Endothelial cell of umbilical vein (primary cell): ENCODE measurements at regions not wholly inside any gene's neighbourhood (a gene's known extent, or its start where the extent isn't known, plus 50 kb on each side); places are given as distances from the start of the nearest gene placed in this dataset.

Experiments
- BruUV-seq: library from RNA; stranded (reverse); fragments of 400-500 nt; replicated peaks from 2 replicates; lab custom pipeline; 2021; lab: Mats Ljungman, UMichigan
- CTCF ChIA-PET: fragments of 300-600, 350-600 bp; sonication (Branson Sonifier 250); formaldehyde crosslinking; loops from one replicate; lab custom pipeline; 2021; ENCODE audit warnings: antibody characterized with exemption, inconsistent platforms; lab: Charles Lee
- POLR2A ChIA-PET: fragments of 300-600, 350-600 bp; sonication (Branson Sonifier 250); formaldehyde crosslinking; loops from one replicate; lab custom pipeline; 2021; ENCODE audit warnings: antibody characterized with exemption, inconsistent platforms; lab: Charles Lee
- DNase-seq: peaks from one replicate; pipeline ENCODE4 v3.0.0-alpha.2; 2011; ENCODE audit warnings: low read depth, low spot score
- FAIRE-seq: peaks from 2 replicates; lab custom pipeline; 2011; peaks lifted over from hg19 to GRCh38; lab: Jason Lieb, UNC
- H2AFZ ChIP-seq: 2 replicates; pipeline ENCODE4 v1.6.0; 2012; ENCODE audit warnings: low read depth, low read length, control low read depth, inconsistent platforms
- H3K27ac ChIP-seq: 2 replicates; pipeline ENCODE4 v1.5.1; 2011; ENCODE audit warnings: low read depth, mild to moderate bottlenecking, control low read depth, low read length, moderate library complexity; ENCODE audit not compliant: insufficient read depth
- H3K27me3 ChIP-seq, 2 experiments: 2 replicates each; pipeline versions ENCODE4 v1.6.0 to v1.6.1; 2011; ENCODE audit warnings: low read length in 2 of 2, mixed read lengths in 1 of 2; ENCODE audit not compliant: control insufficient read depth in 2 of 2, insufficient read depth in 2 of 2
- H3K36me3 ChIP-seq, 2 experiments: 2 replicates in 1 of 2; 3 replicates in 1 of 2; pipeline ENCODE4 v1.5.1; 2011; ENCODE audit warnings: low read length in 2 of 2, mild to moderate bottlenecking in 1 of 2, moderate library complexity in 1 of 2; ENCODE audit not compliant: control insufficient read depth in 2 of 2, insufficient read depth in 2 of 2; ENCODE audit errors: extremely low read depth in 1 of 2
- H3K4me1 ChIP-seq: 3 replicates; pipeline ENCODE4 v1.5.1; 2011; ENCODE audit warnings: mild to moderate bottlenecking, low read length; ENCODE audit not compliant: control insufficient read depth, insufficient read depth; ENCODE audit errors: extremely low read depth
- H3K4me2 ChIP-seq: 2 replicates; pipeline ENCODE4 v1.6.1; 2011; ENCODE audit warnings: low read length, control low read depth, mixed read lengths; ENCODE audit not compliant: insufficient read depth
- H3K4me3 ChIP-seq, 3 experiments: fragments of 200-600 bp in 1 of 3; sonication (generic), shearing (Covaris generic) in 1 of 3; replicated peaks in 1 of 3; 2 replicates each; pipeline ENCODE4 v1.5.1; 2011 to 2016; ENCODE audit warnings: control low read depth in 3 of 3, low read length in 3 of 3, mild to moderate bottlenecking in 2 of 3, inconsistent platforms in 1 of 3, low read depth in 1 of 3, moderate library complexity in 1 of 3; ENCODE audit not compliant: insufficient read depth in 1 of 3
- H3K79me2 ChIP-seq: 2 replicates; pipeline ENCODE4 v1.6.0; 2012; ENCODE audit warnings: low read length, inconsistent platforms; ENCODE audit not compliant: control insufficient read depth, insufficient read depth
- H3K9ac ChIP-seq: replicated peaks from 2 replicates; pipeline ENCODE3; 2011; ENCODE audit warnings: low read length, control low read depth; ENCODE audit not compliant: insufficient read depth; ENCODE audit errors: extremely low read depth
- H3K9me1 ChIP-seq: replicated peaks from 3 replicates; pipeline ENCODE4 v1.6.0; 2011; ENCODE audit warnings: mild to moderate bottlenecking, low read length; ENCODE audit not compliant: control insufficient read depth, insufficient read depth; ENCODE audit errors: extremely low read depth
- H3K9me3 ChIP-seq: replicated peaks from 2 replicates; pipeline ENCODE4 v1.5.1; 2012; ENCODE audit warnings: low read length, inconsistent platforms; ENCODE audit not compliant: control insufficient read depth, insufficient read depth
- H4K20me1 ChIP-seq: replicated peaks from 2 replicates; pipeline ENCODE3; 2011; ENCODE audit warnings: mild to moderate bottlenecking, low read length; ENCODE audit not compliant: control insufficient read depth, insufficient read depth; ENCODE audit errors: extremely low read depth
- EZH2 ChIP-seq: IDR thresholded peaks from 2 replicates; pipeline ENCODE4 v1.6.1; 2012; ENCODE audit warnings: borderline replicate concordance, low read depth, mild to moderate bottlenecking, moderate library complexity, low read length, inconsistent platforms; ENCODE audit not compliant: severe bottlenecking
- FOS ChIP-seq: IDR thresholded peaks from 2 replicates; pipeline ENCODE4 v1.6.1; 2011; ENCODE audit warnings: mild to moderate bottlenecking, low read length, moderate library complexity, borderline replicate concordance; ENCODE audit not compliant: insufficient read depth
- GATA2 ChIP-seq: IDR thresholded peaks from 2 replicates; pipeline ENCODE4 v1.7.0; 2011; ENCODE audit warnings: low read depth, mild to moderate bottlenecking, moderate library complexity, mixed read lengths, low read length; ENCODE audit not compliant: insufficient read length, insufficient read depth
- JUN ChIP-seq: IDR thresholded peaks from 2 replicates; pipeline ENCODE4 v1.6.1; 2011; ENCODE audit warnings: borderline replicate concordance, low read depth; ENCODE audit not compliant: insufficient read length, insufficient read depth
- MYC ChIP-seq: IDR thresholded peaks from one replicate; pipeline ENCODE4 v1.6.1; 2011; ENCODE audit warnings: mild to moderate bottlenecking, low read depth, low read length
- POLR2A ChIP-seq: IDR thresholded peaks from 2 replicates; pipeline ENCODE4 v1.6.1; 2012; ENCODE audit warnings: low read depth, mild to moderate bottlenecking, control low read depth, low read length
- dilution Hi-C: fragments of 300-500 bp; cut with MboI; formaldehyde crosslinking; loops from one replicate; pipeline ENCODE4 v1.15.0; 2019; ENCODE audit warnings: low sequenced_read_pairs; ENCODE audit not compliant: extremely low pct_ligation_motif_present
- intact Hi-C: fragments of 100-400 bp; cut with micrococcal nuclease; formaldehyde crosslinking; loops from one replicate; pipeline ENCODE4 v1.10.0; 2022
- TF ChIP-seq, protein P1 (sequence below): IDR thresholded peaks from 2 replicates; pipeline ENCODE4 v1.6.1; 2011; ENCODE audit not compliant: insufficient read depth, insufficient read length
- TF ChIP-seq, protein P2 (sequence below), 2 donors: IDR thresholded peaks; 1 replicate in 1 of 2; 2 replicates in 1 of 2; pipeline ENCODE4 v1.5.1; 2011; ENCODE audit warnings: low read length in 2 of 2, mild to moderate bottlenecking in 2 of 2, moderate library complexity in 2 of 2, control low read depth in 1 of 2, inconsistent platforms in 1 of 2, low read depth in 1 of 2; ENCODE audit not compliant: insufficient read depth in 1 of 2; ENCODE audit errors: extremely low read depth in 1 of 2

DNA sequence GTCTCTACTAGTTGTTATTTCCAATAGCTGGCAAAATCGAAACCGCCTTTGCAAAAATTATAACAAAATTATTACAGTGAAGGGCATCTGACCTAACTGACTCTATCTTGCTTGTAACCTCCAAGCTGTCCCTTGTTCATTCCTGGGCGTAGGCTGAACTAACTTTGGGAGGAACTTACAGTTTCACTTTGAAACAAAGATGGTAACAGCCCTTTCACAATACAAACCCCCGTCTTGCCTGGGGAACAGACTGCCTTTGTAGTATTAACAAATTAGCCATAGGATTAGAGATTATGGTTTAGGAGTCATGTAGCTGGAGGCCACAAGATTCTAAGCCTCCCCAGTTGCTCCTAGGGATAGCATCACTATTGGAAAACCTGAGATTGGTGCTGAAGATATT lies 131.6 kb upstream of the HSD17B12 start:
- dilution Hi-C loops = no loop called here
- no peak overlapping the region for H2AFZ ChIP-seq
- intact Hi-C loops = no loop called here
- no peaks in the 10 kb centered on the region for H3K36me3 ChIP-seq
- H3K4me3 ChIP-seq = no peak overlapping the region
- TF ChIP-seq JUN = no peak
- TF ChIP-seq, protein P1, sequence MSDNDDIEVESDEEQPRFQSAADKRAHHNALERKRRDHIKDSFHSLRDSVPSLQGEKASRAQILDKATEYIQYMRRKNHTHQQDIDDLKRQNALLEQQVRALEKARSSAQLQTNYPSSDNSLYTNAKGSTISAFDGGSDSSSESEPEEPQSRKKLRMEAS = no peak
- DNase-seq = no peak
- no peaks in the 10 kb centered on the region for H4K20me1 ChIP-seq
- no peaks in the 10 kb centered on the region for H3K9me3 ChIP-seq
- no peaks in the 10 kb centered on the region for H3K4me1 ChIP-seq
- BruUV-seq = no TSS peak
- POLR2A ChIA-PET = no interaction called here
- no peak overlapping the region for H3K27ac ChIP-seq
- CTCF ChIA-PET = interaction anchor here (0.7 to 1.5 kb wide), 2 partner anchors 18 to 25 kb away, joined by 3 read pairs; no protein-coding TSS in a partner anchor
- H3K79me2 ChIP-seq = no peaks in the 10 kb centered on the region
- peaks cover 10 to 14% of the 10 kb centered on the region in 2 experiments for H3K27me3 ChIP-seq
- no peak overlapping the region for H3K4me2 ChIP-seq
- H3K9me1 ChIP-seq = no peaks in the 10 kb centered on the region
- no peak for FAIRE-seq
- no peak overlapping the region for H3K9ac ChIP-seq

DNA sequence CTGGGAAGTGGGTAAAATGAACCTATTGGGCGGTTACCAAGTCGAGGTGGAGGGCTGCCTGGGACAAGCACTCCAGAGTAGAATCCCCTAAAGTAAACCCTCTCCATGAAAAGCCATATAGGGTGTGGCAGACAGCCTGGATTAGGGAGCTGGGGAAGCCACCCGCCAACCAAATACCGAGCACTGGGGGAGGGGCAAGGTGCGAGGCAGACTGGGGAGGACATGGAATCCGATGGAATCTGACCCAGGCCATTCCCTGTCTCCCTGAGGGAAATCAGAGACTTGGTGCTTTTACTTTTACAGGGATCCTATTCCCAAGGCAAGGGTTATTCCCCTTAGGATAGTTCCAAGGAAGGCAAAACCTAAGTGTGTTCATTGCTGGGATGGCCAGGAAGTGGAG lies 130.9 kb upstream of the HSD17B12 start:
- POLR2A ChIA-PET = no interaction called here
- DNase-seq = no peak
- CTCF ChIA-PET = no interaction called here

More for the DNA sequence above, 130.9 kb upstream of the HSD17B12 start:
- H3K36me3 ChIP-seq = no peaks in the 10 kb centered on the region
- no peaks in the 10 kb centered on the region for H4K20me1 ChIP-seq
- H3K79me2 ChIP-seq = no peaks in the 10 kb centered on the region
- intact Hi-C loops (no loop called here), dilution Hi-C loops (no loop called here)
- FAIRE-seq = no peak
- H3K27ac ChIP-seq = no peak overlapping the region
- H2AFZ ChIP-seq = no peak overlapping the region
- no peaks in the 10 kb centered on the region for H3K9me3 ChIP-seq
- H3K27me3 ChIP-seq = peaks cover 10 to 20% of the 10 kb centered on the region in 2 experiments
- BruUV-seq = no TSS peak
- no peak overlapping the region for H3K4me2 ChIP-seq
- no peak for TF ChIP-seq MYC
- TF ChIP-seq, protein P2, sequence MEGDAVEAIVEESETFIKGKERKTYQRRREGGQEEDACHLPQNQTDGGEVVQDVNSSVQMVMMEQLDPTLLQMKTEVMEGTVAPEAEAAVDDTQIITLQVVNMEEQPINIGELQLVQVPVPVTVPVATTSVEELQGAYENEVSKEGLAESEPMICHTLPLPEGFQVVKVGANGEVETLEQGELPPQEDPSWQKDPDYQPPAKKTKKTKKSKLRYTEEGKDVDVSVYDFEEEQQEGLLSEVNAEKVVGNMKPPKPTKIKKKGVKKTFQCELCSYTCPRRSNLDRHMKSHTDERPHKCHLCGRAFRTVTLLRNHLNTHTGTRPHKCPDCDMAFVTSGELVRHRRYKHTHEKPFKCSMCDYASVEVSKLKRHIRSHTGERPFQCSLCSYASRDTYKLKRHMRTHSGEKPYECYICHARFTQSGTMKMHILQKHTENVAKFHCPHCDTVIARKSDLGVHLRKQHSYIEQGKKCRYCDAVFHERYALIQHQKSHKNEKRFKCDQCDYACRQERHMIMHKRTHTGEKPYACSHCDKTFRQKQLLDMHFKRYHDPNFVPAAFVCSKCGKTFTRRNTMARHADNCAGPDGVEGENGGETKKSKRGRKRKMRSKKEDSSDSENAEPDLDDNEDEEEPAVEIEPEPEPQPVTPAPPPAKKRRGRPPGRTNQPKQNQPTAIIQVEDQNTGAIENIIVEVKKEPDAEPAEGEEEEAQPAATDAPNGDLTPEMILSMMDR (IDR thresholded peaks at IDR 0.05; ENCODE audit: extremely low read depth in 1 of 2, insufficient read depth in 1 of 2, low read depth in 1 of 2, low read length in 2 of 2) = no peak
- TF ChIP-seq FOS = no peak
- TF ChIP-seq POLR2A = no peak
- no peak for TF ChIP-seq GATA2
- no peak for TF ChIP-seq EZH2
- TF ChIP-seq JUN = no peak
- no peaks in the 10 kb centered on the region for H3K4me1 ChIP-seq
- H3K4me3 ChIP-seq = no peak overlapping the region
- no peaks in the 10 kb centered on the region for H3K9me1 ChIP-seq
- no peak overlapping the region for H3K9ac ChIP-seq
